ENCODE measurements at regions not wholly inside any gene's neighbourhood (a gene's known extent, or its start where the extent isn't known, plus 50 kb on each side); places are given as distances from the start of the nearest gene placed in this dataset.
A peak's percentile ranks its signal among the peaks of the same experiment; 100 is the strongest.

GRCh38 chr6:142500250-142500786, 198.5 kb downstream of the ADGRG6 start:
- DNase-seq = no peak

GRCh38 chr6:142501795-142502194, 200.0 kb downstream of the ADGRG6 start:
- DNase-seq = no peak

- no peak for DNase-seq
These were observed 205.3 kb downstream of the ADGRG6 start for GRCh38 chr6:142507065-142507464.

GRCh38 chr6:142510211-142510610, 208.4 kb downstream of the ADGRG6 start:
- DNase-seq = no peak

GRCh38 chr6:142518126-142518525, 216.3 kb downstream of the ADGRG6 start:
- no peak for DNase-seq

GRCh38 chr6:142518761-142519160, 217.0 kb downstream of the ADGRG6 start:
- no peak for DNase-seq

GRCh38 chr6:142521791-142522190, 220.0 kb downstream of the ADGRG6 start:
- DNase-seq = no peak

GRCh38 chr6:142523515-142524375, 221.9 kb downstream of the ADGRG6 start:
- no peak for DNase-seq

GRCh38 chr6:142530566-142530965, 228.8 kb downstream of the ADGRG6 start:
- DNase-seq = no peak

- no peak for DNase-seq
These were observed 229.9 kb downstream of the ADGRG6 start for GRCh38 chr6:142531727-142532126.

GRCh38 chr6:142534076-142534475, 232.3 kb downstream of the ADGRG6 start:
- no peak for DNase-seq

- DNase-seq = no peak
These were observed 232.7 kb downstream of the ADGRG6 start for GRCh38 chr6:142534484-142534883.

GRCh38 chr6:142537612-142538478, 236.0 kb downstream of the ADGRG6 start:
- peak in 1 of 2 experiments; percentile 14 for DNase-seq

- no peak for DNase-seq
These were observed 241.0 kb downstream of the ADGRG6 start for GRCh38 chr6:142542704-142543233.

- DNase-seq = no peak
These were observed 241.8 kb downstream of the ADGRG6 start for GRCh38 chr6:142543606-142544005.

- no peak for DNase-seq
These were observed 242.5 kb downstream of the ADGRG6 start for GRCh38 chr6:142544199-142544838.

- DNase-seq = no peak
These were observed 243.3 kb downstream of the ADGRG6 start for GRCh38 chr6:142545147-142545546.

- DNase-seq = no peak
These were observed 246.8 kb downstream of the ADGRG6 start for GRCh38 chr6:142548566-142548965.

GRCh38 chr6:142550310-142551063, 248.7 kb downstream of the ADGRG6 start:
- no peak for DNase-seq

GRCh38 chr6:142551274-142551811, 249.5 kb downstream of the ADGRG6 start:
- no peak for DNase-seq

- DNase-seq = no peak
These were observed 257.0 kb downstream of the ADGRG6 start for GRCh38 chr6:142558786-142559185.
